GM12878 (cell line): ENCODE measurements at regions not wholly inside any gene's neighbourhood (a gene's known extent, or its start where the extent isn't known, plus 50 kb on each side); places are given as distances from the start of the nearest gene placed in this dataset.

Experiments
- BRCA1 ChIP-seq: IDR thresholded peaks from 2 replicates; pipeline ENCODE4 v1.6.1; 2011; ENCODE audit warnings: low read depth, low read length, improper control_type of control experiment
- CBX3 ChIP-seq: fragments of 200-600 bp; sonication (generic); IDR thresholded peaks from 2 replicates; pipeline ENCODE4 v1.6.1; 2016; ENCODE audit warnings: low read depth, borderline replicate concordance
- CEBPB ChIP-seq, 2 experiments: fragments of 150-350 bp in 1 of 2; IDR thresholded peaks; 2 replicates each; pipeline ENCODE4 v1.6.1; 2012 to 2014; ENCODE audit warnings: low read depth in 2 of 2, low read length in 2 of 2, borderline replicate concordance in 1 of 2, inconsistent platforms in 1 of 2
- CEBPZ ChIP-seq: fragments of 150-350 bp; IDR thresholded peaks from 2 replicates; pipeline ENCODE4 v1.6.1; 2016; ENCODE audit warnings: low read depth, low read length
- CHD1 ChIP-seq: IDR thresholded peaks from 2 replicates; pipeline ENCODE4 v1.6.1; 2012; ENCODE audit warnings: low read depth, low read length, improper control_type of control experiment
- CHD2 ChIP-seq: IDR thresholded peaks from 2 replicates; pipeline ENCODE4 v1.6.1; 2011; ENCODE audit warnings: low read depth, low read length, improper control_type of control experiment, borderline replicate concordance
- CHD4 ChIP-seq: fragments of 200-600 bp; sonication (generic); IDR thresholded peaks from 2 replicates; pipeline ENCODE4 v1.6.1; 2016; ENCODE audit warnings: mild to moderate bottlenecking
- EGR1 ChIP-seq, 2 experiments: IDR thresholded peaks; 1 replicate in 1 of 2; 2 replicates in 1 of 2; pipeline ENCODE4 v1.6.1; 2011 to 2012; ENCODE audit warnings: low read depth in 2 of 2, low read length in 2 of 2, borderline replicate concordance in 1 of 2, mild to moderate bottlenecking in 1 of 2, moderate library complexity in 1 of 2
- FOS ChIP-seq: IDR thresholded peaks from 3 replicates; pipeline ENCODE4 v1.6.1; 2011; ENCODE audit warnings: borderline replicate concordance; ENCODE audit not compliant: insufficient read length; ENCODE audit errors: extremely low read depth
- FOXK2 ChIP-seq: fragments of 450-650 bp; IDR thresholded peaks from 2 replicates; pipeline ENCODE4 v1.6.1; 2017; ENCODE audit warnings: mild to moderate bottlenecking, moderate library complexity
- GABPA ChIP-seq: IDR thresholded peaks from 2 replicates; pipeline ENCODE4 v1.6.1; 2014; ENCODE audit warnings: antibody characterized with exemption, low read depth, mild to moderate bottlenecking, inconsistent platforms
- JUND ChIP-seq: IDR thresholded peaks from 2 replicates; pipeline ENCODE4 v1.6.1; 2012; ENCODE audit warnings: low read depth, mild to moderate bottlenecking, low read length, improper control_type of control experiment, moderate library complexity
- MEF2A ChIP-seq: IDR thresholded peaks from 2 replicates; pipeline ENCODE4 v1.6.1; 2011; ENCODE audit warnings: low read depth, mild to moderate bottlenecking, low read length, moderate library complexity; ENCODE audit not compliant: insufficient read depth
- MLLT1 ChIP-seq: fragments of 450-650 bp; IDR thresholded peaks from 2 replicates; pipeline ENCODE4 v1.6.1; 2016; ENCODE audit warnings: mild to moderate bottlenecking
- MYB ChIP-seq: fragments of 150-350 bp; IDR thresholded peaks from 2 replicates; pipeline ENCODE4 v1.6.1; 2014; ENCODE audit warnings: mild to moderate bottlenecking, low read depth, low read length, borderline replicate concordance
- MYC ChIP-seq: IDR thresholded peaks from 2 replicates; pipeline ENCODE4 v1.6.1; 2011; ENCODE audit warnings: mild to moderate bottlenecking, low read length, moderate library complexity, inconsistent platforms; ENCODE audit not compliant: insufficient read depth, insufficient replicate concordance, insufficient read length, severe bottlenecking
- NBN ChIP-seq: fragments of 450-650 bp; IDR thresholded peaks from 2 replicates; pipeline ENCODE4 v1.6.1; 2016
- POLR2AphosphoS5 ChIP-seq: IDR thresholded peaks from 2 replicates; pipeline ENCODE4 v1.6.1; 2011; ENCODE audit warnings: mild to moderate bottlenecking, low read length, inconsistent platforms
- RUNX3 ChIP-seq: IDR thresholded peaks from 2 replicates; pipeline ENCODE4 v1.6.1; 2012; ENCODE audit warnings: low read length, inconsistent platforms
- SMC3 ChIP-seq: IDR thresholded peaks from 2 replicates; pipeline ENCODE4 v1.6.1; 2011; ENCODE audit warnings: low read length, improper control_type of control experiment, borderline replicate concordance
- STAT1 ChIP-seq: fragments of 450-650 bp; conservative IDR thresholded peaks from 2 replicates; pipeline ENCODE4 v1.6.1; 2014; ENCODE audit warnings: antibody characterized with exemption, mild to moderate bottlenecking
- USF1 ChIP-seq: IDR thresholded peaks from 2 replicates; pipeline ENCODE4 v1.6.1; 2011; ENCODE audit warnings: borderline replicate concordance, low read depth, mild to moderate bottlenecking, moderate library complexity, mixed read lengths, low read length; ENCODE audit not compliant: insufficient read depth; ENCODE audit errors: extremely low read length
- USF2 ChIP-seq: IDR thresholded peaks from 2 replicates; pipeline ENCODE4 v1.6.1; 2011; ENCODE audit warnings: low read depth, low read length, improper control_type of control experiment, borderline replicate concordance
- YY1 ChIP-seq: IDR thresholded peaks from 2 replicates; pipeline ENCODE4 v1.6.1; 2011; ENCODE audit warnings: low read depth, mild to moderate bottlenecking, low read length
- ZNF622 ChIP-seq: fragments of 450-650 bp; IDR thresholded peaks from 2 replicates; pipeline ENCODE4 v1.6.1; 2017; ENCODE audit warnings: mild to moderate bottlenecking, inconsistent platforms

GRCh38 chr16:85554114-85554888 is 58.8 kb upstream of the GSE1 start (continued):
- no peak for TF ChIP-seq CEBPZ
- TF ChIP-seq CHD2: no peak
- peak; percentile 98 for TF ChIP-seq RUNX3
- 0 out of 3 replicates have a peak, but pooled peaks of 1 of the 2 experiments have one; percentile 23 for TF ChIP-seq EGR1 (IDR thresholded peaks at IDR 0.05; ENCODE audit: borderline replicate concordance in 1 of 2, low read depth in 2 of 2, low read length in 2 of 2)
- peak; percentile 88 for TF ChIP-seq CHD1
- peak; percentile 80; the same call in 1 of the 2 replicates for TF ChIP-seq NBN
- no peak for TF ChIP-seq CHD4
- TF ChIP-seq POLR2AphosphoS5: peak; percentile 97
- peak; percentile 35; the same call in 1 of the 2 replicates for TF ChIP-seq MEF2A
- TF ChIP-seq JUND: no peak
- TF ChIP-seq BRCA1: no peak
- no peak; the same call in 1 of the 2 replicates for TF ChIP-seq USF2
- no peak for TF ChIP-seq ZNF622
- TF ChIP-seq FOXK2: no peak
- TF ChIP-seq SMC3: no peak
- TF ChIP-seq MLLT1: peak; percentile 91
- TF ChIP-seq YY1: peak; percentile 68; the same call in 1 of the 2 replicates
- no peak for TF ChIP-seq MYB
- no peak for TF ChIP-seq MYC
- peak; percentile 80 for TF ChIP-seq GABPA
- peak; percentile 9 for TF ChIP-seq USF1
- no peak for TF ChIP-seq CEBPB (IDR thresholded peaks at IDR 0.05; ENCODE audit: borderline replicate concordance in 1 of 2, low read depth in 2 of 2, low read length in 2 of 2)
- no peak for TF ChIP-seq STAT1
- TF ChIP-seq FOS: no peak
- no peak for TF ChIP-seq CBX3
